Trophoblast cell (in vitro differentiated cells and primary cell): ENCODE measurements at regions not wholly inside any gene's neighbourhood (a gene's known extent, or its start where the extent isn't known, plus 50 kb on each side); places are given as distances from the start of the nearest gene placed in this dataset.

ENCODE experiments used
- DNase-seq, 2 donors: peaks; one replicate each; pipeline ENCODE4 v3.0.0-alpha.2; 2016
- H2AFZ ChIP-seq: 2 replicates; pipeline ENCODE4 v1.6.1; 2013; ENCODE audit warnings: low read length, moderate library complexity, mild to moderate bottlenecking; ENCODE audit not compliant: insufficient read depth, poor library complexity
- H2AK5ac ChIP-seq: 2 replicates; pipeline ENCODE4 v1.6.1; 2013; ENCODE audit warnings: mild to moderate bottlenecking, low read length
- H2BK120ac ChIP-seq: 2 replicates; pipeline ENCODE4 v1.6.1; 2013; ENCODE audit warnings: low read length, mild to moderate bottlenecking, moderate library complexity; ENCODE audit not compliant: insufficient read depth, poor library complexity
- H2BK12ac ChIP-seq: 2 replicates; pipeline ENCODE4 v1.6.1; 2013; ENCODE audit warnings: mild to moderate bottlenecking, low read length, moderate library complexity
- H2BK5ac ChIP-seq: 2 replicates; pipeline ENCODE4 v1.6.1; 2013; ENCODE audit warnings: low read length, low read depth, moderate library complexity, mild to moderate bottlenecking; ENCODE audit not compliant: poor library complexity
- H3K14ac ChIP-seq: 2 replicates; pipeline ENCODE4 v1.6.1; 2013; ENCODE audit warnings: mild to moderate bottlenecking, low read length
- H3K18ac ChIP-seq: 2 replicates; pipeline ENCODE4 v1.6.1; 2013; ENCODE audit warnings: mild to moderate bottlenecking, low read length
- H3K23ac ChIP-seq: 2 replicates; pipeline ENCODE4 v1.6.1; 2013; ENCODE audit warnings: low read length
- H3K27ac ChIP-seq: 2 replicates; pipeline ENCODE4 v1.5.1; 2013; ENCODE audit warnings: low read depth, mild to moderate bottlenecking, inconsistent platforms, low read length, moderate library complexity
- H3K27me3 ChIP-seq: 2 replicates; pipeline ENCODE4 v1.6.1; 2013; ENCODE audit warnings: inconsistent platforms, mild to moderate bottlenecking, low read length, moderate library complexity; ENCODE audit not compliant: insufficient read depth
- H3K36me3 ChIP-seq, 2 experiments: 1 replicate in 1 of 2; 2 replicates in 1 of 2; pipeline ENCODE4 v1.6.1; 2013; ENCODE audit warnings: low read length in 2 of 2, mild to moderate bottlenecking in 2 of 2, moderate library complexity in 1 of 2; ENCODE audit not compliant: insufficient read depth in 2 of 2, control insufficient read depth in 1 of 2
- H3K4ac ChIP-seq: 2 replicates; pipeline ENCODE4 v1.6.1; 2013; ENCODE audit warnings: low read depth, mild to moderate bottlenecking, low read length, moderate library complexity
- H3K4me1 ChIP-seq, 2 experiments: 1 replicate in 1 of 2; 2 replicates in 1 of 2; pipeline ENCODE4 v1.6.1; 2013; ENCODE audit warnings: low read length in 2 of 2, mild to moderate bottlenecking in 2 of 2, moderate library complexity in 1 of 2; ENCODE audit not compliant: insufficient read depth in 2 of 2, control insufficient read depth in 1 of 2
- H3K4me2 ChIP-seq: 2 replicates; pipeline ENCODE4 v1.6.1; 2013; ENCODE audit warnings: inconsistent platforms, mild to moderate bottlenecking, low read length, moderate library complexity
- H3K4me3 ChIP-seq: 2 replicates; pipeline ENCODE4 v1.5.1; 2013; ENCODE audit warnings: mild to moderate bottlenecking, low read depth, low read length, inconsistent platforms
- H3K79me1 ChIP-seq: one replicate; pipeline ENCODE4 v1.6.1; 2013; ENCODE audit warnings: low read length
- H3K79me2 ChIP-seq: 2 replicates; pipeline ENCODE4 v1.6.1; 2013; ENCODE audit warnings: low read length, mild to moderate bottlenecking; ENCODE audit not compliant: control insufficient read depth, insufficient read depth, poor library complexity
- H3K9ac ChIP-seq: 2 replicates; pipeline ENCODE4 v1.6.1; 2013; ENCODE audit warnings: mild to moderate bottlenecking, low read length
- H3K9me3 ChIP-seq: 2 replicates; pipeline ENCODE4 v1.6.1; 2013; ENCODE audit warnings: low read depth, mild to moderate bottlenecking, control low read depth, inconsistent platforms, low read length; ENCODE audit not compliant: insufficient read depth
- H4K12ac ChIP-seq: 2 replicates; pipeline ENCODE4 v1.6.1; 2013; ENCODE audit warnings: low read depth, mild to moderate bottlenecking, low read length, moderate library complexity
- H4K8ac ChIP-seq: 2 replicates; pipeline ENCODE4 v1.6.1; 2013; ENCODE audit warnings: low read depth, mild to moderate bottlenecking, low read length, moderate library complexity
- H4K91ac ChIP-seq: one replicate; pipeline ENCODE4 v1.6.1; 2013; ENCODE audit warnings: low read depth, mild to moderate bottlenecking, low read length, moderate library complexity
- WGBS: extraction: QIAGEN DNeasy Blood & Tissue Kit; methylation state at CpG from one replicate; pipeline ENCODE4 v1.1.7; 2013; ENCODE audit warnings: missing lambda C conversion rate; ENCODE audit not compliant: insufficient read length, insufficient coverage; ENCODE audit errors: extremely low coverage; 5-methylcytosine and 5-hydroxymethylcytosine counted together

- H3K4me2 ChIP-seq = no peak overlapping the region
- H3K79me1 ChIP-seq = no peaks in the 10 kb centered on the region
- H3K4me3 ChIP-seq = no peak overlapping the region
- no peak overlapping the region for H2AFZ ChIP-seq
- H3K4me1 ChIP-seq = no peaks in the 10 kb centered on the region
- no peaks in the 10 kb centered on the region for H3K27me3 ChIP-seq
- H2BK120ac ChIP-seq = no peak overlapping the region
- no peak overlapping the region for H4K8ac ChIP-seq
- no peak overlapping the region for H3K14ac ChIP-seq
- H2BK5ac ChIP-seq = no peak overlapping the region
- H3K79me2 ChIP-seq = no peaks in the 10 kb centered on the region
- H3K9me3 ChIP-seq = no peaks in the 10 kb centered on the region
- no peak overlapping the region for H2AK5ac ChIP-seq
- H4K91ac ChIP-seq = no peak overlapping the region
- no peak overlapping the region for H3K9ac ChIP-seq
- no peak overlapping the region for H3K4ac ChIP-seq
- no peak overlapping the region for H2BK12ac ChIP-seq
- DNase-seq = no peak
- H3K23ac ChIP-seq = no peak overlapping the region
- no peak overlapping the region for H3K27ac ChIP-seq
- no peak overlapping the region for H3K18ac ChIP-seq
- no peak overlapping the region for H4K12ac ChIP-seq
- H3K36me3 ChIP-seq = no peaks in the 10 kb centered on the region
Observed at GRCh38 chr1:57675776-57676175, 251.9 kb upstream of the DAB1 start.

DNA sequence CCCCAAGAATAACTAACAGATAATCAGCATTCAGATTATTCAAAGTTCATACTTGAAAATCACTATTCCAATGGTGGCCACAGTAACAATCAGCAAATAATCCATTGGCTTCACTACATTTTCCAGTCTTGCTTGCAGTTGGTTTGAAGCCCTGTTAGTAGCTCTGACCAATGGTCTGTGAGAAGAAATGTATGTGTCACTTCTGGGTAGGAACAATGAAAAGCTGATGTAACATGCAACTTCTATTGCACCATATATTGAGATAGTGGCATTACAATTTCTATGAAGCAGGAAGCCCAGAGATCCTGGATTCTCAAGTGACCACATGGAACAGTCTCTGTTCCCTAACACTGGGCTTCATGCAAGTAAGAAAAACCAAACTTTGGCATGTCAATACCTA lies 250.9 kb upstream of the DAB1 start:
- H2BK12ac ChIP-seq = no peak overlapping the region
- H4K8ac ChIP-seq = no peak overlapping the region
- no peaks in the 10 kb centered on the region for H3K9me3 ChIP-seq
- H3K4me2 ChIP-seq = no peak overlapping the region
- no peak overlapping the region for H3K23ac ChIP-seq
- DNase-seq = peak in 1 of 2 donors; percentile 44
- H3K4ac ChIP-seq = no peak overlapping the region
- no peak overlapping the region for H4K91ac ChIP-seq
- no peaks in the 10 kb centered on the region for H3K79me2 ChIP-seq
- no peak overlapping the region for H3K18ac ChIP-seq
- no peak overlapping the region for H3K27ac ChIP-seq
- H2AFZ ChIP-seq = no peak overlapping the region
- H3K4me1 ChIP-seq = no peaks in the 10 kb centered on the region
- no peak overlapping the region for H2BK5ac ChIP-seq
- no peaks in the 10 kb centered on the region for H3K36me3 ChIP-seq
- no peak overlapping the region for H3K4me3 ChIP-seq
- no peaks in the 10 kb centered on the region for H3K79me1 ChIP-seq
- H4K12ac ChIP-seq = no peak overlapping the region
- H3K9ac ChIP-seq = no peak overlapping the region
- no peak overlapping the region for H3K14ac ChIP-seq
- no peak overlapping the region for H2AK5ac ChIP-seq
- no peak overlapping the region for H2BK120ac ChIP-seq
- no peaks in the 10 kb centered on the region for H3K27me3 ChIP-seq

GRCh38 chr1:57672346-57673140 lies 248.7 kb upstream of the DAB1 start:
- H3K36me3 ChIP-seq = no peaks in the 10 kb centered on the region
- no peak overlapping the region for H2BK12ac ChIP-seq
- H3K23ac ChIP-seq = no peak overlapping the region
- no peak overlapping the region for H4K8ac ChIP-seq
- H3K14ac ChIP-seq = no peak overlapping the region
- H3K4me1 ChIP-seq = no peaks in the 10 kb centered on the region
- no peak for DNase-seq
- H3K79me2 ChIP-seq = no peaks in the 10 kb centered on the region
- no peak overlapping the region for H2AFZ ChIP-seq
- no peak overlapping the region for H3K4me3 ChIP-seq
- no peak overlapping the region for H3K4ac ChIP-seq
- H3K79me1 ChIP-seq = no peaks in the 10 kb centered on the region
- H4K91ac ChIP-seq = no peak overlapping the region
- H2AK5ac ChIP-seq = no peak overlapping the region
- no peak overlapping the region for H3K18ac ChIP-seq
- no peak overlapping the region for H3K27ac ChIP-seq
- no peak overlapping the region for H3K4me2 ChIP-seq
- WGBS = no CpG with 5 or more reads among the region's 1 CpG
- H4K12ac ChIP-seq = no peak overlapping the region
- H2BK5ac ChIP-seq = no peak overlapping the region
- H3K9me3 ChIP-seq = no peaks in the 10 kb centered on the region
- H3K27me3 ChIP-seq = no peaks in the 10 kb centered on the region
- no peak overlapping the region for H2BK120ac ChIP-seq
- H3K9ac ChIP-seq = no peak overlapping the region

GRCh38 chr1:57671750-57672149 lies 247.9 kb upstream of the DAB1 start:
- no peak overlapping the region for H2BK5ac ChIP-seq
- H3K79me2 ChIP-seq = no peaks in the 10 kb centered on the region
- H3K4me3 ChIP-seq = no peak overlapping the region
- H3K79me1 ChIP-seq = no peaks in the 10 kb centered on the region
- H3K36me3 ChIP-seq = no peaks in the 10 kb centered on the region
- no peaks in the 10 kb centered on the region for H3K27me3 ChIP-seq
- no peak overlapping the region for H2BK12ac ChIP-seq
- no peak overlapping the region for H3K23ac ChIP-seq
- no peaks in the 10 kb centered on the region for H3K4me1 ChIP-seq
- H2BK120ac ChIP-seq = no peak overlapping the region
- H3K4me2 ChIP-seq = no peak overlapping the region
- no peaks in the 10 kb centered on the region for H3K9me3 ChIP-seq
- no peak for DNase-seq
- H2AFZ ChIP-seq = no peak overlapping the region
- no peak overlapping the region for H3K27ac ChIP-seq
- no peak overlapping the region for H3K18ac ChIP-seq
- H4K12ac ChIP-seq = no peak overlapping the region
- H2AK5ac ChIP-seq = no peak overlapping the region
- no peak overlapping the region for H3K14ac ChIP-seq
- no peak overlapping the region for H4K91ac ChIP-seq
- no peak overlapping the region for H4K8ac ChIP-seq
- no peak overlapping the region for H3K9ac ChIP-seq
- no peak overlapping the region for H3K4ac ChIP-seq
